GM18517 (cell line): ENCODE measurements at regions not wholly inside any gene's neighbourhood (a gene's known extent, or its start where the extent isn't known, plus 50 kb on each side); places are given as distances from the start of the nearest gene placed in this dataset.

ENCODE experiments used
- ATAC-seq: cut with Tn5 transposase; IDR thresholded peaks from one replicate; pipeline ENCODE4 v1.9.1; 2021; ENCODE audit warnings: mild to moderate bottlenecking, moderate library complexity; ENCODE audit not compliant: unreplicated experiment

DNA sequence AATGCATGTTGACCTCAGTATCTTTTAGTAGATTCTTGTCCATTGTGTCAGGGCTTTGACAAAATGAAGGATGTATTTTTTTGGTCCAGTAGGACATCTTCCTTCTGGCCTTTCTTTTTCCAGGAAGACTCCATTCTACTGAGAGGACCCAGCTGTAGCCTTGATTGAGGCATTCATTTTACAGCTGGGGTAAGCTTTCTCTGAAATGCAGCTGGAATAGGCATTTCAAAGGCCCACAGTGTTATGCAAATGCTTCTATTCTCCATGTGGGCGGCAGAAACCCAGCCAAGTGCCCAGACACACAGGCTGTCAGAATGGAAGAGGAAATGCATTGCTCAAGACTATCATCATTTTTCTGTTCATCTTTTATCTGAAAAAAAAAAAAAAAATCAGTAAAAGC, 629.0 kb upstream of the CDH8 start:
- no peak for ATAC-seq

DNA sequence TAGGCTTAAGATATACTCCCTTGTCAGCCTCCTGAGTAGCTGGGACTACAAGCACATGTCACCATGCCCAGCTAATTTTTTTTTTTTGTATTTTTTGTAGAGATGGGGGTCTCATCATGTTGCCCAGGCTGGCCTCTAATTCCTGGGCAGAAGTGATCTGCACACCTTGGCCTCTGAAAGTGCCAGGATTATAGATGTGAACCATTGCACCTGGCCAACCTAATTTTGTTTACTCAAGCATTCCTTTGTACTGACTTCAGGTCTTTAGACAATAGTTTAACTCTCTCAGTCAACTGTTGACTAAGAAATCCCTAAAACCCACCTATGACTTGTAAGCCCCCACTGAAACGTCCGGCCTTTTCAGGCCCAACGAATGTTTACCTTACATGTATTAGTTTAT, 628.3 kb upstream of the CDH8 start:
- no peak for ATAC-seq

DNA sequence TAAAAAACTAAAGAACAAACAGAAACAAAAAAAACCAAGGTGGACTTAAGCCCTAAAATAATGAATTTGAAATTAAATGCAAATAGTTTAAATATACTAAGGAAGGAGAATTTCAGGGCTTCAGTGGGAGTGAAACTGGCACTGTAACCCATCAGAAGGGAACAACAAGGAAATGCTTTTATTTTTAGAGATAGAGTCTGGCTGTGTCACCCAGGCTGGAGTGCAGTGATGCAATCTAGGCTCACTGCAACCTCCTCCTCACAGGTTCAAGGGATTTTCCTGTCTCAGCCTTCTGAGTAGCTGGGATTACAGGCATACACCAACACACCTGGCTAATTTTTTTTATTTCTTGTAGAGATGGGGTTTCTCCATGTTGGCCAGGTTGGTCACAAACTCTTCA, 625.2 kb upstream of the CDH8 start:
- no peak for ATAC-seq

DNA sequence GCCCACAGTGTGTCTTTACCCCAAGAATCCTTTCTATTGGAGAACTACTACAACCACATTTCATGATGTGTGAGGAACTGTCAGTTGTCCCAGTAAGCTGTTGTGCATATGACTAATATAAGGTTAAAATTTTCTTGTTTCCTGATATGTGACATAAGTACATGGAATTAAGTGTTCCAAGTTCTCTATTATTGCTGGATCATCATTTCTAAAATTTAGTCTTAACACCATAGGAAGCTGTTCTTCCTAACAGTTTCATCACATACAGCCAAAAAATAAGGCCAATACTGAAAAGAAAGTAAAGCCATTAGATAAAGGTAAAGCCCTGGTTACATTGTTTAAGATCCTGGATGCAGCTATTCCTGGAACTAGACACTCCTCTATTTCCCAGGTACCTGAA, 620.9 kb upstream of the CDH8 start:
- no peak for ATAC-seq

DNA sequence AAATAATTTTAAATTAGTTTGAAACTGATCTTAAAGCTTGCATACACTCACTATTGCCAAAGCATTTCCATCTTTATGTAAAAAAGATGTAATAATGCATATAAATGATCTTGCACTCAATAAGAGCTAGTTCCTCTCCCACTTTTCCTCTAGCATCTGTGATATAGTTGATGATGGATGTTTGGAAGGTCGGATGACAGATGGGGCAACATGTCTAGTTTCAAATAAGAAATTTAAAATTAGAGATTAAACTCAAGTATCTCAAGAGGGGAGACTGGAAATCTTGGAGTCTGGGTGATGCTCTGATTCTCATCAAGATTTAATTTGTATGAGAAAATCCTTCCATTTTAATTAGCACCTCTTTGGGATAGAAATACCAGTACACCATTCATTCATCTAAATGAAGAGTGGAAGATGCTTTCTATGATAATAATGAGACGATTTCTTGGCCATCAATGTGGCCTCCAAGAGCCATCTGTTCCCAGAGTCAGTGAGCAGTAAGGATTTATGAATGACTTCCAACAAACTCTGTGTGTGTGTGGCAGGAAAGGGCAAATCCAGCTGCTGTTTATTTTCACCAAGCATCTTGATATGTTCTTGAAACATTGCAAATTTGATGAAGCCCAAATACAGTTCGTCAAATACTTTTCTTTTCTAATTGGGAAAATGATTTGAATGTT, 616.3 kb upstream of the CDH8 start:
- ATAC-seq = no peak

DNA sequence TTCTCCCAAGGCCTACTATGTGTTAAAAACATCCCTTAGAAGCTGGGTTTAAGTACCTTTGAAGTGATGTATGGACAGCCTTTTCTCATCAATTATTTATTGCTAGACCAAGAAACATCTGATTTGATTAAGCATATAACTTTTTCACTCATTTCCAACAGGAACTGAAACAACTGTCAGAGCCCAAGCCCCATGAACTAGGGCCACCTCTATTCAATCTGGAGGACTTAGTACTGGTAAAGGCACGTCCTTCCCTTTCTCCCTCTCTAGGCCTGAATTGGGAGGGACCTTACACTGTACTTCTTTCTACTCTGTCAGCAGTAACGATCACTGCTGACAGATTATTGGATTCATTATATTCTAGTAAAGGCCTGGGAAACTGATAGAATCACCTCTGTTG, 612.0 kb upstream of the CDH8 start:
- ATAC-seq = no peak

DNA sequence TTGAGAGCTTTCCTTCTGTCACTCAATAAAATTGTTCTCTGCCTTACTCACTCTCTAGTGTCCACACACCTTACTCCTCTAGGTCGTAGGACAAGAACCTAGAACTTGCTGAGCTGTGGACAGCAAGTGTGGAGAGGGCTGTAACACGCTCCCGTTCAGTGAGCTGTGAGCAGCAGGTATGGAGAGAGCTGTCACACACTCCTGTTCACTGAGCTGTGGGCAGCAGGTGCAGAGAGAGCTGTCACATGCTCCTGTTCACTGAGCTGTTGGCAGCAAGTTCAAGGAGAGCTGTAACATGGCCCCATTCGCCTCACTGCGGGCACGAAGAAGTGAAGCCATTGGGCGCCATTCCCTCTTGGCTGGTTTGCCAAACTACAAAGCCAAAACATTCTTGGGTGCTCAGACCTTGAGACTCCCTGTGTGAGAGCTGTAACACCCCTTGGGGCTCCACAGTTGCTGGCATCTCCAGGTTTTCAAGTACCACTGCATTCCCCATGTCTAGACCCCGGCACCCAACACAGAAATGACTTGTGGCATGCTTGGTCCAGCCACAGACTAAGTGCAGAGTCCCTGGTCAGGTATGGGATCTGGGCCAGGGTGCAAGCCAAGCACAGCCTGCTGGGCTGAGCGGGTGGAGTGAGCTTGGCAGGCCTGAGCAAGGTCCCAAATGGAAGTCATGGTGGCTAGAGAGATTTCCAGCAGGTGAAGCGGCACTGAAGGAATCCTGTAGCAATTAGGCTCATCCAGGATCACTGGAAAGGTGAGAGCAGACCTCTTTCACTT, 608.0 kb upstream of the CDH8 start:
- ATAC-seq = no peak

DNA sequence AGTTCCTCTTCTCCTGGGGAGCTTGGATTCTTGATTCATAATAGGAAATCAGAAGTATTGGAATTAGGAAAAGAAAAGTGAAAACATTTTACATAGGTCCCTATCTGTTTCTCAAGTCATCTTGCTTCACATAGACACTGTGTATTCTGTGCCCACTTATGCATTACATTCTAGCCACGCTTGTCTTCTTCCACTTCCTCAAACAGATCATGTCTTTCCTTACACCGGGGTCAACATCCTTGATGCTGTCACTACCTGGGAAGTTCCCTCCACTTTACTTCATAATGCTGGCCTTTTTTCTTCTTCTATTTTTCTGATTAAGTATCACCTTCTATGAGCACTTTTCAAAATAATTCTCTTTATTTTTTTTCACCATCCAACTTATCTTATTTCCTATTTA, 606.4 kb upstream of the CDH8 start:
- ATAC-seq = no peak

DNA sequence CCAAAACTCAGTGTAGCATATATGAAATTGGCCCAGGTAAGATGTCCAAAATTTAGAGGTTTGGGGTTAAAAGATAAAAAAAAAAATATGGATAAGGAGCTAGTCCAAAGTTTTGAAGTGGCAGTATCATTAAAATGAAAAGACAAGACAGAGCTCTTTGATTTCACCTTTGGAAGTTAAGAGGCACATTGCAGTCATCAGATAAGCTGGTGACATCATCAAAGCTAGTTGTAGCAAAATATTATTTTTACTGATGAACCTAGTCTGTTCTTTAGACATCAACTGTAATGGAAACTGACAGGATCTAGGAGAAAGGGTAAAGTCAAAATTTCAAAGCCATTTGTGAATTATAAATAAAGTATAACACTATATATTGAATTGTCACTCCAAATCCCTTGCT, 603.7 kb upstream of the CDH8 start:
- ATAC-seq = no peak

DNA sequence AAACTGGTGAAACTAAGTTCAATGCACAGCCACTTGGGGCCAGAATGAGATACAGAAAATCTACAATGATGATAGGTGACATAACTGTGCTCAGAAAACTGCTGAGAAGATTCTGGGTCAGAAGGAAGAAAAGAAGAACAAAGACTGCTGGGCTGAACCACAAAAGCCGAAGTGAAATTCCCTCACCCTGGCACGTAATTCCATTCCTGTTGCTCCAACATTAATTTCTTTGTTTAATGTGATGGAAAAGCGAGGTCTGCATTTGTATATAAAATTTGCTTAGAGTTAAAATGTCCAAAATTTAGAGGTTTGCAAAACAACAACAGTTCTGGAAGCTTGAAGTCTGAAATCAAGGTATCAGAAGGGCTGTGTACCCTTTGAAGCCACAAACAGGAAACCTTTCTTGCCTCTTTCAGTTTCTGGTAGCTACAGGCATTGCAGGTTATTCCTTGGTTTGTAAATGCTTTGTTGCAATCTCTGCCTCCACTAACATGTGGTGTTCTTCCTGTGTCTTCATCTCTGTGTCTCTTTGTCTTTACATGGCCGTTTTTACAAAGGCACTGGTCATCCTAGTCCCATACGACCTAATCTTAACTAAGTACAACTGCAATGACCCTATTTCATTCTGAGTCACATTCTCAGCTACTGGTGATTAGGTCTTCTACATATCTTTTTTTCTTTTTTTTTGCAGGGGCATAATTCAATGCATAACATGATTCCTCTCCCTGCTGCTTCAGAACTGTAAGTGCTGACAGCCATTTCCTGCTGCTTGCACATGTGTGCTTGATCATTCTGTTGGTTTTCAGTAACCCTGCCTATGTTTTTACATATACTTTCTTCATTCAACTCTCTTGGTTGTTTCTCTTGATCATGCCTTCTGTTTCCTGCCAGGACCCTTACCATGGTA, 603.0 kb upstream of the CDH8 start:
- peak; percentile 78 for ATAC-seq

DNA sequence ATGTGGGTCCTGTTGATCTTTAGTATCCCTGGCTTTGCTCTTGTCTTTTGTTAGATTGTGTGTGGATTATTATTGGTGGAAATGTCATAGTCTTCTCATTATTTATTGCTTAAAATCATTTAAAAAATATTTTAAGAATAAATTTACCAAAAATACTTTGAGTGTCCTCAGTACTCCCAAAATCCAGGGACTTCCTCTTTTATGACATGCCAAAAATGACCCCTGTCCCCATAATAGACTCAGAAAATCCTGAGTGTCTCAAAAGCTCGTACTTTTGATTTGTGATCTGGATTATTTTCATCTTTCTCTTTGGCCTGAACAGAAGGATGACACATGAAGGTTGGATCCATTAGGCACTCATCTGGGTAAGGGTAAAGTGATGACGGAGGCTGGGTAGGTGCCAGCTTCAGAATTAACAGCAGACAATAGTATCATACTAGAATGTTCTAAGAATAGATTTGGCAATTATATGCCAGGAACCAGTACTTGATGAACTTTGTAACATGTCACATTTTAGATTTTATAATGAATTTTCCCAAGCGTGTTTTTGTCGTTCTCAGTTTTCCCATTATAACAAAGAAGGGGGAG, 602.2 kb upstream of the CDH8 start:
- ATAC-seq = no peak

DNA sequence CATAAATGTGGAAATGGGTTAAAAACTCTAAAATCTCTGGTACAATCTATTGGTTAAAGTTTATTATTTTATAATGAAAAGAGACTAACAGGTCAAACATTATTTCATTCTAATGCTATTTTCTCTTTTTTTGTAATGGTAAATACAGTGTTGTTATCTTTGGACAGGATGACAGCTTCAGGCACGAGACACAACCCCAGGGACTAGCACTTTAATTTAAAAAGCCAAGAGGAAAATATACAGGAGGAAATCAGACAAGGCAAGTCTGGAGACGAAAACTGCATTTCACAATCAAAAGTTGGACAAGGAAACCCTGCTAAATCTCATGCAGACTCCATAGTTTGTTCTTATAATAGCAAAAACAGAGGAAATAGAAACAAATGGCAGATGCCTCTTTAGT, 589.1 kb upstream of the CDH8 start:
- no peak for ATAC-seq

DNA sequence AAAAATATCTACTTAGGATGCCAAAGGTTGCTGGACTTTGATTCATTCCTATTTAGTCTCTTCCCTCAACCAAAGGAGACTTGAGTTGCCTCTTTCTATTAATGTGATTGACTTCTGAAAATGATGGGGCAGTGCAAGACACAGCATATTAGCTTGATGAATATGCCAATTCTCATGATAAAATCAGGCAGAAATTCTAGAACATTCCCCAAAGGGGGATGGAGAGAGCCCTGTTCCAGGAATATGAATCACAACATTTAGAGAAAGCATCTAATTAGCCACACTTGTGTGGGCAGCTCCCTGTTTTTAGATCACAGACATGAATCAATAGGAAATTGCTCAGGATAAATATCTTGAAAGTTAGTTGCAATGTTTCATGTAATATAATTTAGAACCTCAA, 584.0 kb upstream of the CDH8 start:
- ATAC-seq = no peak

DNA sequence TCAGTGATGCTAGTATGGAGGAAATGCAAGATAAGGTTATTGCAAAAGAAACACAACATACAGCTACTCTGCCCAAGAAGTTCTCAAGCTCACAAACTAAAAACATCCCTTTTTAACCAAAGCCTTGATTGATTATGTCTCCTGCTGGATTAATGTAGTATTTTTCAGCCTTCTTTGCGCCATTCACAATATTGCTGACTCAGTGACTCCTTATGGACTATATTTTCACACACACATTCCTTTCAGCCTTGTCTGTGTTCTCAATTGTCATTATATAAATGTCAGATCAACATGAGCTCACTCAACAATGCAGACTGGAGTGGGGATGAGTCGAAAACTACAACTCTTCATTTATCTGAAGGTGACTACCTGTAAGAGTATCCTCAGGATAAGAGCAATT, 579.3 kb upstream of the CDH8 start:
- ATAC-seq = no peak

DNA sequence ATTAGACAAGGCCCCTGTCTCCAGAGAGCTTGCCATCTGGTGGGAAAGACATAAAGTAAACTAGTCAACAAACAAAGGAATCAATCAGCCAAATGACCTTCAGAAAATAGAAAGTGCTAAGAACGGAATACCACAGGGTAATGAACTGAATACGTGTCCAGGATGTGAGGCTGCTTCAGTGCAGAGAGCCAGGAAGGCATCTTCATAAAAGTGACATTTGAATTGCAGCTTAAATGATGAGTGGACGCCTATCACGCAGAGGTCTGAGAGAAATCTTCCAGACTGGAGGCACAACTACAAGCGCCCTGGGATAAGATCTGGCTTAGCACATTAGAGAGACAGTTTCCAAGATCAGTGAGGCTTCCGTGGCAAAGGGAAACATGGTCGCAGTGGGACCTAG, 574.1 kb upstream of the CDH8 start:
- ATAC-seq = no peak

DNA sequence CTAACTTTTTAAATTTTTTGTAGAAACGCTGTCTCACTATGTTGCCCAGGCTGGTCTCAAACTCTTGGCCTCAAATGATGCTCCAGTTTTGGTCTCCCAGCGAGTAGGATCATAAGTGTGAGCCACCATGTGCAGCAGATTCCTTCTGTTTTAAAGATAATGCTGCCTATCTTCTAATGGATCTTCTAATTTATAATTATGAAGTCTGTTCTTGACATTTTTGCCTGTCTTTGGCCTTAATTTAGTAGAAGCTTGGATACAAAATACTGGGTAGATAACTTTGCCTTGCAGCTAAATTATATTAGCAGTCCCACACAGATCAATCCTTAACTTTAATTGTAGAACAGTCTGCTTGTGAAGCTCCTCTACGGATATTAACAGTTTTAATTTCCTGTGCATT, 566.6 kb upstream of the CDH8 start:
- ATAC-seq = no peak

DNA sequence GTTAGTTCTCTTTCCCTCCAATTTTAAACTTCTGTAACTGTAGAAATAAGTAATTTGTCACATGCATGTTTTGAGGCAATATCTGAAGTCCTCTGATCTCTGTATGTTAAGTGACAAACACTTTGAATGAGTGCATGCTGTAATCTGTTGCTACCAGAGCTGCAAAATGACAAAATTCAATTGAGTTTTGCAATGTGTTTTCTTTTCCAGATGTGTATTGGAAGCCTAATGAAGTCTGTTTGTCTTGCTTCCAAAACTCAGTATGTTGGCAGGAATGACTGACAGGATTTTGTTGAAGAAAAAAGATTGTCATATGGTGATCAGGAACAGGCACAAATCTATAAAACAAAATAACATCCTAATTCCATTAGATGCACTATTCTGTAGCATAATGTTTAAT, 561.6 kb upstream of the CDH8 start:
- no peak for ATAC-seq

DNA sequence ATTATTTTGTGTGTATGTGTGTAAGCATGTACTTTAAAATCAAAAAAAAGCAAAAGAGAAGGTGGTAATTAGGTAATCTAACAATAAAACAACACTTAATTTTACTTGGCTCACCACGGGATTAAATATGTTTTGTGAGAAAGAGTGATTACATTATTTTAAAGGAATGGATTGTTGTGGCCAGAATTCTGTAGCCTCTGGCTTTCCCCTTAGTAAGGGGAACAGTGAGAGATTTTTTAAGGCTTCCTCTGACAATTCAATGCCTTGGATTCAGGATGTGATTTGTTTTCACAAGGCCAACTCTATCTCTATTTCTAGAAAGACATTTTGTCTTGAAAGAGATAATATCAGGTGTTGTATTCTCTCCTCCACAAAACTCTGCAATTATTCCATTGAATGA, 560.3 kb upstream of the CDH8 start:
- no peak for ATAC-seq

DNA sequence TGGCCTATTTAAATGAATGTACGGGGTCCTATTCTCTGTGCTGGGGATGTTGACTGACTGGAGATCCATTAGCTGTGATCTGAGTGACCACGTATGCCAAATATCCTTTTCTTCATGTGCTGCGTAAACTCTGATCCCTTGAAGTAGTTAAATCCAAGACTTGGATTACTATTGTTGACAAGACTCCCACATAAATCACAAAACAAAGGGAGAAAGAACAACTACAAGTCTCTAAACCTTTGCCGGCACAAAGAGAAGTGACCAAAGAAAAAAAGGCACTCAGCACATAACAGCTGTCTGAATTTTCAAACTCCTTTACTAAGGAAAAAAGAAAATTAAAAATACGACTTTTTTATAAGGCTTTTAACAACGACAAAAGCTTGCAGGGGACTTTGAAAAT, 559.9 kb upstream of the CDH8 start:
- no peak for ATAC-seq

DNA sequence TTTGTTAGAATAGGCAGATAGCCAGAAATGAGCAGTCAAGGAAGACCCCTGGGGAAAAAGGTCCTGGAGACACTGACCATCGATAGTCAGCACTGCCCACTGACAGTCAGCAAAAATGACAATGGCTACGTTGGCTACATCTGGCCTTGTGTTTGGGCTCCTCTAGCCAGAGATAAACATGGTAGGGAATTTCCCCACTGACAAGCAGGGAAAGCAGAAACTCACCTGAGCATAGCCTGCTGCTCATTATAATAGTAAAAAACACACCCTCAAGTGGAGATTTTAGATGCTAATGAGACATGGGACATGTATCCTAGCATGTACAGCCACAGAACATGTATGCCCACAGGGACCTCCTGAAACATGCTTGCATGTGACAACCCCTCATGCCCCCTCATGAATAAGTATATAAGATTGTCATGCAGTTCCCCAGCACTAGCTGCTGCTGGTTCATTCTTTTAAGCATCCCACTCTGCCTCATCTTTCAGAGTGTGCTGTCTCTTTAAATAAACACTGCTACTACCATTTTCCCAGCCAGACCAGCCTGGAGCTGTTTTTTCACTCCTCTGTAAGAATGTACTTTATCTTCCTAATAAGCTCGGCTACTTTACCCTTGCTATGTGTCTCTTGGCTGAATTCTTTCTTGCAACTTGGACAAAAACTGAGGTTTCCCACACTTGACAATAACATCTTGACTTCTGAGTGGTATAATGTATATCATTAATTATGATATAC, 550.1 kb upstream of the CDH8 start:
- ATAC-seq = no peak

DNA sequence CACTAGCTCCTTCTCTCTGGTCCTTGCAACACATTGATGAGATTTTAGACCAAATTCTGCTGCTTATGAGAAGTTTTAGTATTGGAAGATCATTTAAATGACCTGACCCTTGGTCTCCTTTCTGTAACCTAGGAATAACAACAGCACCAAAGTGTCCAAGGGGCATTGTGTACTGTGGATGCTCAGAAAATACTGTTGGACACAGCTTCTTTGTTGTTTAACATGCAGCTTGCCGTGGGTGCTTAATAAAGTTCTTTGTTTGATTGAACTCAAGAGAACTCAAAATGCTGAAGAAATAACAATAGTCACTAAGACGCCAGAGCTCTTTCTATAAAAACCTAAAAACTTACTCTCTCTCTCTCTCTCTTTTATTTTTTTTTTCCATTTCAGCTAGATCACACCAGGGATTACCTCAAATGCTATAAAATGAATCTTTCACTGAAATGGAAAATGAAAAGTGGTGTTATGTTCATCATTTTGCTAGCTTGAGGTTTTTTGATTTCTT, 548.9 kb upstream of the CDH8 start:
- ATAC-seq = no peak
